ENCODE measurements at regions not wholly inside any gene's neighbourhood (a gene's known extent, or its start where the extent isn't known, plus 50 kb on each side); places are given as distances from the start of the nearest gene placed in this dataset.

DNA sequence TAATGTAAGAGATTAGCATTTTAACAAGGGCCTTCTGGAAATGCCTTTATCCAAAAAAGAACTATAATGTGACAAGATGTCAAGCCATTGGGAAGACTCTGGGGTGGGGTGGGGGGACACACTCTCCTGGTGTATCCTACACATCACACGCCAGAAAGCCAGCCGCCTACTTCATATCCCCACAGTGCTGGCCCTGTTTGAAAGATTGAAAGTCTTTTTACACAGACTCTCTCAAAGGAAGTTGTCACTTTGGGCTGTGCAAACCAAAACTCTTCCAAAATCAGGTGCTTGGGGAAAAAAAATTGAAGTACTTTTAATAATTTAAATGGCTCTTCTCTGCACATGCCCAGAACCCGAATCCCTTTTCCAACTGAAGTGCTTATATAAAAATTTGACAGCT lies 666.7 kb downstream of the BCL11A start:
- Histone ChIP-seq H2BK120ac (ENCODE audit: low read depth, low read length) (no peak overlapping the region), H3K27me3 (ENCODE audit: insufficient read depth, low read length, poor library complexity) (no peaks in the 10 kb centered on the region), H2AK5ac (ENCODE audit: low read length) (no peak overlapping the region), H3K4me1 (ENCODE audit: control insufficient read depth, low read depth, low read length) (peaks cover 9% of the 10 kb centered on the region), H3K18ac (ENCODE audit: low read length) (no peak overlapping the region), H2BK15ac (replicated peaks; ENCODE audit: low read depth) (peak overlapping the region; percentile 85), H3K79me1 (ENCODE audit: low read length) (no peaks in the 10 kb centered on the region), H3K23ac (ENCODE audit: low read length) (no peak overlapping the region), H3K4ac (ENCODE audit: low read depth, low read length) (peak overlapping the region; percentile 52), H3K9ac (ENCODE audit: low read length) (no peak overlapping the region), H3K79me2 (ENCODE audit: control insufficient read depth, insufficient read depth, low read length) (no peaks in the 10 kb centered on the region), H3K4me3 (ENCODE audit: low read length) (no peak overlapping the region), H2BK5ac (ENCODE audit: low read length) (no peak overlapping the region), H4K5ac (ENCODE audit: low read length) (no peak overlapping the region), H3K36me3 (ENCODE audit: control insufficient read depth, insufficient read depth, low read length) (no peaks in the 10 kb centered on the region), H3K4me2 (ENCODE audit: low read length) (no peak overlapping the region), H4K8ac (ENCODE audit: low read depth, low read length) (no peak overlapping the region), H3K27ac (ENCODE audit: low read depth, low read length) (no peak overlapping the region), H3K56ac (ENCODE audit: low read length) (peak overlapping the region; percentile 32)
- WGBS (ENCODE audit: extremely low coverage, insufficient coverage, low lambda C conversion rate): no CpG with 5 or more reads among the region's 3 CpGs
- DNase-seq: no peak

GRCh38 chr2:59885541-59885940 lies 667.9 kb downstream of the BCL11A start:
- no CpG with 5 or more reads among the region's 6 CpGs for whole genome bisulfite sequencing (ENCODE audit: extremely low coverage, insufficient coverage, low lambda C conversion rate)
- Histone ChIP-seq H3K9ac (ENCODE audit: low read length) (no peak overlapping the region), H4K8ac (ENCODE audit: low read depth, low read length) (no peak overlapping the region), H4K5ac (ENCODE audit: low read length) (no peak overlapping the region), H3K79me1 (ENCODE audit: low read length) (no peaks in the 10 kb centered on the region), H3K4ac (ENCODE audit: low read depth, low read length) (no peak overlapping the region), H3K56ac (ENCODE audit: low read length) (no peak overlapping the region), H2BK5ac (ENCODE audit: low read length) (no peak overlapping the region), H3K4me2 (ENCODE audit: low read length) (no peak overlapping the region), H3K27ac (ENCODE audit: low read depth, low read length) (no peak overlapping the region), H3K4me1 (ENCODE audit: control insufficient read depth, low read depth, low read length) (peaks cover 9% of the 10 kb centered on the region), H3K18ac (ENCODE audit: low read length) (no peak overlapping the region), H3K36me3 (ENCODE audit: control insufficient read depth, insufficient read depth, low read length) (no peaks in the 10 kb centered on the region), H3K79me2 (ENCODE audit: control insufficient read depth, insufficient read depth, low read length) (no peaks in the 10 kb centered on the region), H3K4me3 (ENCODE audit: low read length) (no peak overlapping the region), H3K23ac (ENCODE audit: low read length) (no peak overlapping the region), H2BK15ac (replicated peaks; ENCODE audit: low read depth) (no peak overlapping the region), H2BK120ac (ENCODE audit: low read depth, low read length) (no peak overlapping the region), H2AK5ac (ENCODE audit: low read length) (no peak overlapping the region), H3K27me3 (ENCODE audit: insufficient read depth, low read length, poor library complexity) (no peaks in the 10 kb centered on the region)
- peak; percentile 64 for DNase-seq

DNA sequence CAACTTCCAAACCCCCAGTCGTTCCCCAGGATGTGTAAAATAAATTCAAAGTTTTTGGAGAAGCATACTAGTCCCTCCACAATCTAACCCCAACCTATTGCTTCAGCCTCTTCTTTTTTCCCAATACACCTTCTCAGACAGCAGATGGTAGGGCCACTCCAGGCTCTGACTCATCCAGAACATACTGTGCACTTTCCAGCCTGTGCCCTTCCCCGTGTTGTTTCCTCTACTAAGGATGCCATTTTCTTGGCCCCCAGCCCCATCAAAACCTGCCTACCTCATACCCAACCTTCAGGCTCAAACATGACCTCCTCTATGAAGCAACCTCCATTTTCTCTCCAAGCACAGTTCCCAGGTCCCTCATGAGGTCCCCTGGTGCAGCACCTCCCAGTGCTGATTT lies 669.3 kb downstream of the BCL11A start:
- Histone ChIP-seq H2BK120ac (ENCODE audit: low read depth, low read length) (no peak overlapping the region), H3K18ac (ENCODE audit: low read length) (no peak overlapping the region), H3K27me3 (ENCODE audit: insufficient read depth, low read length, poor library complexity) (no peaks in the 10 kb centered on the region), H3K27ac (ENCODE audit: low read depth, low read length) (no peak overlapping the region), H3K23ac (ENCODE audit: low read length) (no peak overlapping the region), H4K5ac (ENCODE audit: low read length) (no peak overlapping the region), H3K4me3 (ENCODE audit: low read length) (no peak overlapping the region), H2AK5ac (ENCODE audit: low read length) (no peak overlapping the region), H3K9ac (ENCODE audit: low read length) (no peak overlapping the region), H3K4ac (ENCODE audit: low read depth, low read length) (no peak overlapping the region), H3K4me2 (ENCODE audit: low read length) (no peak overlapping the region), H3K79me1 (ENCODE audit: low read length) (no peaks in the 10 kb centered on the region), H4K8ac (ENCODE audit: low read depth, low read length) (no peak overlapping the region), H2BK15ac (replicated peaks; ENCODE audit: low read depth) (no peak overlapping the region), H3K56ac (ENCODE audit: low read length) (no peak overlapping the region), H2BK5ac (ENCODE audit: low read length) (no peak overlapping the region), H3K79me2 (ENCODE audit: control insufficient read depth, insufficient read depth, low read length) (no peaks in the 10 kb centered on the region), H3K36me3 (ENCODE audit: control insufficient read depth, insufficient read depth, low read length) (no peaks in the 10 kb centered on the region), H3K4me1 (ENCODE audit: control insufficient read depth, low read depth, low read length) (peaks cover 9% of the 10 kb centered on the region)
- DNase-seq: no peak
- no CpG with 5 or more reads among the region's 2 CpGs for WGBS (ENCODE audit: extremely low coverage, insufficient coverage, low lambda C conversion rate)

DNA sequence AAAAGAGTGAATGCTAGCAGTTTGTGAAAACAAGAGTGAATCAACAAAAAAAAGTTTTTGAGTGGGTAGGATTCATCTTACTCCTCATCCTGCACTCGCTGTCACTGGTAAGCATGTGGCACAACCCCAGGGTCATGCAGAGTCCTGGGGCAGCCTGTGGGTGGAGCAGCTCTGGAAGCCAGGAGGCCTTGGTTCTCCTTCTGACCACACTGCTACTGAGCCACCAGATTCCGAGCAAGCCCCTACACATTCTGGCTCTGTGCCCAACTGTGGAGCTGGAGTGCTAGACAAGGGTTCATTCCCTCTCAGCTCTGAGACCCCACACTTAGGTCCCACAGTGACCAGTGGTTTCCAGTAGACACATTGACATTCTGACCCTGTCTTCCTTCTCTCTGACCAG lies 670.6 kb downstream of the BCL11A start:
- no peaks in the 10 kb centered on the region for H3K79me2 ChIP-seq (ENCODE audit: control insufficient read depth, insufficient read depth, low read length)
- H3K4me3 ChIP-seq (ENCODE audit: low read length): no peak overlapping the region
- no peak overlapping the region for H3K23ac ChIP-seq (ENCODE audit: low read length)
- no peak overlapping the region for H2AK5ac ChIP-seq (ENCODE audit: low read length)
- H3K9ac ChIP-seq (ENCODE audit: low read length): no peak overlapping the region
- WGBS (ENCODE audit: extremely low coverage, insufficient coverage, low lambda C conversion rate): no CpG with 5 or more reads among the region's 2 CpGs
- no peak overlapping the region for H3K27ac ChIP-seq (ENCODE audit: low read depth, low read length)
- H3K27me3 ChIP-seq (ENCODE audit: insufficient read depth, low read length, poor library complexity): no peaks in the 10 kb centered on the region
- H2BK120ac ChIP-seq (ENCODE audit: low read depth, low read length): no peak overlapping the region
- H4K8ac ChIP-seq (ENCODE audit: low read depth, low read length): no peak overlapping the region
- no peak overlapping the region for H4K5ac ChIP-seq (ENCODE audit: low read length)
- no peak overlapping the region for H2BK5ac ChIP-seq (ENCODE audit: low read length)
- H3K4me2 ChIP-seq (ENCODE audit: low read length): no peak overlapping the region
- no peak overlapping the region for H3K56ac ChIP-seq (ENCODE audit: low read length)
- H2BK15ac ChIP-seq (replicated peaks; ENCODE audit: low read depth): no peak overlapping the region
- DNase-seq: no peak
- H3K36me3 ChIP-seq (ENCODE audit: control insufficient read depth, insufficient read depth, low read length): no peaks in the 10 kb centered on the region
- no peak overlapping the region for H3K4ac ChIP-seq (ENCODE audit: low read depth, low read length)
- peaks cover 5% of the 10 kb centered on the region for H3K4me1 ChIP-seq (ENCODE audit: control insufficient read depth, low read depth, low read length)
- no peaks in the 10 kb centered on the region for H3K79me1 ChIP-seq (ENCODE audit: low read length)
- no peak overlapping the region for H3K18ac ChIP-seq (ENCODE audit: low read length)

DNA sequence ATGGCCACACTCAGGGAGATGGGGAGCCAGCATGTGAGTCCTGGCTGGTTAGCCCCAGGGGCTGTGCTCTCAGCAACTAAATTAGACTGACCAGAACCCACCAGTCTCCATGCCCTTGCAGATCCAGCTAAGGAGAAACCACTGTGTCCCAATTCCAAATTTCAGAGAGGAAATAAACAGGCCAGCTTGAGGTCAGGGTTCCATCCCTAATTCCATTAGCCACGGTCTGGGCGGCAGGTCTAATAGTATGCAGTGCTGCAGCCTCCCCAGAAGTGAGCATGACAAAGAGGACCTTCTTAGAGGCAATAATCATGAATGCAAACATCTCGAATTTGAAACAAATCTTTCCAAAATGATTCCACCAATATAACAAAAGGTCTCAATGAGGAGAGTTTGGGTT lies 671.2 kb downstream of the BCL11A start:
- H4K5ac ChIP-seq (ENCODE audit: low read length): no peak overlapping the region
- H3K4me2 ChIP-seq (ENCODE audit: low read length): no peak overlapping the region
- H3K27ac ChIP-seq (ENCODE audit: low read depth, low read length): no peak overlapping the region

GRCh38 chr2:59881218-59881617 lies 672.2 kb downstream of the BCL11A start:
- Histone ChIP-seq H2BK5ac (ENCODE audit: low read length) (no peak overlapping the region), H4K5ac (ENCODE audit: low read length) (no peak overlapping the region), H3K4me2 (ENCODE audit: low read length) (no peak overlapping the region), H3K9ac (ENCODE audit: low read length) (no peak overlapping the region), H3K27me3 (ENCODE audit: insufficient read depth, low read length, poor library complexity) (no peaks in the 10 kb centered on the region), H4K8ac (ENCODE audit: low read depth, low read length) (no peak overlapping the region), H3K4me3 (ENCODE audit: low read length) (no peak overlapping the region), H2AK5ac (ENCODE audit: low read length) (no peak overlapping the region), H2BK15ac (replicated peaks; ENCODE audit: low read depth) (no peak overlapping the region), H2BK120ac (ENCODE audit: low read depth, low read length) (no peak overlapping the region), H3K23ac (ENCODE audit: low read length) (no peak overlapping the region), H3K18ac (ENCODE audit: low read length) (no peak overlapping the region), H3K79me1 (ENCODE audit: low read length) (no peaks in the 10 kb centered on the region), H3K4ac (ENCODE audit: low read depth, low read length) (no peak overlapping the region), H3K36me3 (ENCODE audit: control insufficient read depth, insufficient read depth, low read length) (no peaks in the 10 kb centered on the region), H3K4me1 (ENCODE audit: control insufficient read depth, low read depth, low read length) (no peaks in the 10 kb centered on the region), H3K27ac (ENCODE audit: low read depth, low read length) (no peak overlapping the region), H3K79me2 (ENCODE audit: control insufficient read depth, insufficient read depth, low read length) (no peaks in the 10 kb centered on the region), H3K56ac (ENCODE audit: low read length) (no peak overlapping the region)
- DNase-seq: no peak
- WGBS (ENCODE audit: extremely low coverage, insufficient coverage, low lambda C conversion rate): no CpG with 5 or more reads among the region's 1 CpG

More for the DNA sequence above, 671.2 kb downstream of the BCL11A start:
- DNase-seq: no peak
- Histone ChIP-seq H3K79me1 (ENCODE audit: low read length) (no peaks in the 10 kb centered on the region), H3K56ac (ENCODE audit: low read length) (no peak overlapping the region), H3K4me1 (ENCODE audit: control insufficient read depth, low read depth, low read length) (peaks cover under 1% of the 10 kb centered on the region), H3K4ac (ENCODE audit: low read depth, low read length) (no peak overlapping the region), H3K79me2 (ENCODE audit: control insufficient read depth, insufficient read depth, low read length) (no peaks in the 10 kb centered on the region), H3K36me3 (ENCODE audit: control insufficient read depth, insufficient read depth, low read length) (no peaks in the 10 kb centered on the region), H3K27me3 (ENCODE audit: insufficient read depth, low read length, poor library complexity) (no peaks in the 10 kb centered on the region), H2BK15ac (replicated peaks; ENCODE audit: low read depth) (no peak overlapping the region), H2BK5ac (ENCODE audit: low read length) (no peak overlapping the region), H3K4me3 (ENCODE audit: low read length) (no peak overlapping the region), H3K9ac (ENCODE audit: low read length) (no peak overlapping the region), H2BK120ac (ENCODE audit: low read depth, low read length) (no peak overlapping the region), H3K18ac (ENCODE audit: low read length) (no peak overlapping the region), H4K8ac (ENCODE audit: low read depth, low read length) (no peak overlapping the region), H2AK5ac (ENCODE audit: low read length) (no peak overlapping the region), H3K23ac (ENCODE audit: low read length) (no peak overlapping the region)
- no CpG with 5 or more reads among the region's 3 CpGs for WGBS (ENCODE audit: extremely low coverage, insufficient coverage, low lambda C conversion rate)

Data from mesendoderm (in vitro differentiated cells).